ENCODE measurements at regions not wholly inside any gene's neighbourhood (a gene's known extent, or its start where the extent isn't known, plus 50 kb on each side); places are given as distances from the start of the nearest gene placed in this dataset.
"Not testable (repeated sequence)": the region's sequence is repeated elsewhere in the genome, so short reads cannot be mapped to it uniquely, and the experiment has no call there.

GRCh38 chr5:113713051-113713450 lies 199.6 kb downstream of the YTHDC2 start:
- ATAC-seq: no peak
- intact Hi-C loops (cut with micrococcal nuclease): no loop called here

DNA sequence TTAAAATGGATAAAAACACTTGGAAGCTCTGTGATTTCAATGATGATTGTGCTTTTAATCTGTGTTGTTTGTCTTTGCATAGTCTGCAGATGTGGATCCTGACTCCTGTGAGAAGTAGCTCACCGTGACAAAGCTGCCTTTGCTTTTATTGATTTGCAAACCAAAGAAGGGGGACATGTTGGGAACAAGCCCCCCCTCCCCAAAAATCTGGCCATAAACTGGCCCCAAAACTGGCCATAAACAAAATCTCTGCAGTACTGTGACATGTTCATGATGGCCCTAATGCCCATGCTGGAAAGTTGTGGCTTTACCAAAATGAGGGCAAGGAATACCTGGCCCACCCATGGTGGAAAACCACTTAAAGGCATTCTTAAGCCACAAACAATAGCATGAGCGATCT lies 202.4 kb downstream of the YTHDC2 start:
- intact Hi-C loops (cut with micrococcal nuclease); DNase-seq; ATAC-seq: not testable (repeated sequence)

More at GRCh38 chr5:113713051-113713450, 199.6 kb downstream of the YTHDC2 start:
- no peak for DNase-seq

DNA sequence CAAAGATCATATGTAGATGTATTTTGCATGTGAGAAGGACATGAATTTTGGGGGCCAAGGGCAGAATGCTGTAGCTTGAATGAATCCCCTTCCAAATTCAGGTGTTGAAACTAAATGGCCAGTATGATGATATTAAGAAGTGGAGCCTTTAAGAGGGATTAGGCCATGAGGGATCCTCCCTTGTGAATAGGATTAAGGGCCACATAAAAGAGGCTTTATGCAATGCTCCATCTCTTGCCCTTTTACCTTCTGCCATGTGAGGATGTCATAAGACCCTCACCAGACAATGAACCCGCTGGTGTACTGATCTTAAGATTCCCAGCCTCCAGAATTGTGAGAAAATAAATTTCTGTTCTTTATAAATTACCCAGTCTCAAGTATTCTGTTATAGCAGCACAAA lies 206.1 kb downstream of the YTHDC2 start:
- intact Hi-C loops (cut with micrococcal nuclease): no loop called here
- DNase-seq (no peak), ATAC-seq (no peak)

GRCh38 chr5:113721171-113721570 lies 207.7 kb downstream of the YTHDC2 start:
- intact Hi-C loops (cut with micrococcal nuclease): no loop called here
- ATAC-seq (no peak), DNase-seq (no peak)

GRCh38 chr5:113723021-113723420 lies 209.5 kb downstream of the YTHDC2 start:
- ATAC-seq: no peak
- intact Hi-C loops (cut with micrococcal nuclease): no loop called here
- DNase-seq: no peak

- ATAC-seq: no peak
These were observed 222.3 kb downstream of the YTHDC2 start for GRCh38 chr5:113735751-113736150.

DNA sequence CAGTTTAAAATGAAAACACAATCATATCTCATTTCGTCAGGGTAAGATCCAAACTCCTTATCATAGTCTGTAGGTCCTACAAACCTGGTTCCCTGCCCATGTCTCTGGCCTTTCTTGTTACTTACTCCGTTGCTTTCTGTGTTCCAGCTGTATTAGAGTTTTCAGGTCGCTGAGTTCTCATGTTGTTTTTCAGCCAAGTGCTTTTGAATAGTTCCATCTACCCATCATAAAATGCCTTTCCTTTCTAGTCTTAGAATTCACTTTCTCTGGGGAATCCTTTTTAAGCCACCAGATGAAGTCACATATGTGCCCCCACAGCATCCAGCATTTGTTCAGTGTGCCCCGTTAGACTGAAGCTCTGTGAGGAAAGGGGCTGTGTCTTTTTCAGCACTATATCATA lies 228.7 kb downstream of the YTHDC2 start:
- ATAC-seq (no peak), DNase-seq (no peak)
- intact Hi-C loops (cut with micrococcal nuclease): no loop called here

More at GRCh38 chr5:113735751-113736150, 222.3 kb downstream of the YTHDC2 start:
- DNase-seq: no peak
- intact Hi-C loops (cut with micrococcal nuclease): no loop called here

GRCh38 chr5:113742639-113743038 lies 229.1 kb downstream of the YTHDC2 start:
- intact Hi-C loops (cut with micrococcal nuclease): no loop called here
- DNase-seq: no peak
- no peak for ATAC-seq

GRCh38 chr5:113748403-113748802 lies 234.9 kb downstream of the YTHDC2 start:
- no peak for DNase-seq
- intact Hi-C loops (cut with micrococcal nuclease): no loop called here
- ATAC-seq: no peak

DNA sequence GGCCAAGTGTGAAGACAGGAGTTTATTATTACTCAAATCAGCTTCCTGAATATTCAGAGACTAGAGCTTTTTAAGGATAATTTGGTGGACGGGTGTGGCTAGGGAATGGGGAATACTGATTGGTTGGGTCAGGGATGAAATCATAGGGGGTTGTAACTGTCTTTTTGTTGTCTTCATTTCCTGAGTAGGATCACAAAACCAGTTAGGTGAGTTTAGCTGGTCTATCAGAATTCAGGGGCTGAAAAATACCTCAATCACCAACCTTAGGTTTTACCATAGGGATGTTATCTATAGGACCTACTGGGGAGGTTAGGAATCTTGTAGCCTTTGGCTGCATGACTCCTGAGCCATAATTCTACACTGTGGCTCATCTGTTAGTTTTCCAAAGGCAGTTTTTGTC lies 235.8 kb downstream of the YTHDC2 start:
- DNase-seq: no peak
- intact Hi-C loops (cut with micrococcal nuclease): no loop called here
- no peak for ATAC-seq

DNA sequence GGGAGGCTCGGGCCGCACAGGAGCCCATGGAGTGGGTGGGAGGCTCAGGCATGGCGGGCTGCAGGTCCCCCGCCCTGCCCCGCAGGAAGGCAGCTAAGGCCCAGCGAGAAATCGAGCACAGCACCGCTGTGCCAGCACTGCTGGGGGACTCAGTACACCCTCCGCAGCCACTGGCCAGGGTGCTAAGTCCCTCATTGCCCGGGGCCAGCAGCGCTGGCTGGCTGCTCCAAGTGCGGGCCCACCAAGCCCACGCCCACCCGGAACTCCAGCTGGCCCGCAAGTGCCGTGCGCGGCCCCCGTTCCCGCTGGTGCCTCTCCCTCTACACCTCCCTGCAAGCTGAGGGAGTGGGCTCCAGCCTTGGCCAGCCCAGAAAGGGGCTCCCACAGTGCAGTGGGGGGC lies 239.7 kb downstream of the YTHDC2 start:
- DNase-seq; intact Hi-C loops (cut with micrococcal nuclease); ATAC-seq: not testable (repeated sequence)

- intact Hi-C loops (cut with micrococcal nuclease): no loop called here
- no peak for DNase-seq
- ATAC-seq: no peak
These were observed 242.0 kb downstream of the YTHDC2 start for GRCh38 chr5:113755516-113755915.

GRCh38 chr5:113757508-113757907 lies 244.0 kb downstream of the YTHDC2 start:
- ATAC-seq (no peak), DNase-seq (no peak)
- intact Hi-C loops (cut with micrococcal nuclease): no loop called here

- DNase-seq (no peak), ATAC-seq (no peak)
- intact Hi-C loops (cut with micrococcal nuclease): no loop called here
These were observed 246.0 kb downstream of the YTHDC2 start for GRCh38 chr5:113759505-113759904.

DNA sequence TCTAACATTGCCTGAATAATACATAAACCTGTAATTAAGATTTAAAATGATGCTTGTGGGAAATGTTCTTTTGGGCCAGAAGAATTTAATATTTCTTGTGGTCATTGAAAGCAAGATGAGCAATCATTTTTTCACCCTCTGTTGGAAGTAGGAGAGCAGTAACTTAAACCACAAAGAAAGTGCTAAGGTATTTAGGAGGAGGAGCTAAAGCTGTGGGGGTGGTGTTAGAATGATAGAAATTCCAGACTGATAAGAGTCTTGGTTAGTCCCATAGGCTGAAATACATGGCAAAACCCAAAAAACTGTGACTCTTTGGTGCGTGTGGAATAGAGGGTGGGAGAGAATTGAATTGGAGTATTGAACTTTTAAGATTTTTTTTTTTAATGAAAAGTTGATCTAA lies 247.0 kb downstream of the YTHDC2 start:
- DNase-seq: no peak
- no peak for ATAC-seq
- intact Hi-C loops (cut with micrococcal nuclease): no loop called here

DNA sequence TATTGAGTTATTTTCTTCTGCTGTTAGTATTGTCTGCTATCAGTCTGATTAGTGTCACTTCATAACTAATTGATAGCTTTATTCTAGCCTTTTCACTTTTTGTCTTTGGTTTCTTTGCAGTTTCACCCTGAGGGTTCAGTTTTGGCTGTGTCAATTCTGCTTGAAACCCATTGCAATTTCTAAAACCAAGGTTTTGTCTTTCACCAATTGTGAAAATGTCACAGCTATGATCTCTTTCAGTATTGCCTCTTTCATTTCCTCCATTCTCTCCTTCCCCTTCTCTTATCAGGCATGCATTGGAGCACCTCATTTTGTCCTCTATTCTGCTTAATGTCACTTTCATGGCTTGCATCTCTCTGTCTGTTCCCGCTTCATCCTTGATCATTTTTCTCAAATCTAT lies 248.1 kb downstream of the YTHDC2 start:
- intact Hi-C loops (cut with micrococcal nuclease): no loop called here
- no peak for ATAC-seq
- no peak for DNase-seq

GRCh38 chr5:113764382-113764781 lies 250.9 kb downstream of the YTHDC2 start:
- ATAC-seq: no peak
- intact Hi-C loops (cut with micrococcal nuclease): no loop called here
- DNase-seq: no peak

GRCh38 chr5:113766827-113767226 lies 253.3 kb downstream of the YTHDC2 start:
- DNase-seq; ATAC-seq; intact Hi-C loops (cut with micrococcal nuclease): not testable (repeated sequence)

DNA sequence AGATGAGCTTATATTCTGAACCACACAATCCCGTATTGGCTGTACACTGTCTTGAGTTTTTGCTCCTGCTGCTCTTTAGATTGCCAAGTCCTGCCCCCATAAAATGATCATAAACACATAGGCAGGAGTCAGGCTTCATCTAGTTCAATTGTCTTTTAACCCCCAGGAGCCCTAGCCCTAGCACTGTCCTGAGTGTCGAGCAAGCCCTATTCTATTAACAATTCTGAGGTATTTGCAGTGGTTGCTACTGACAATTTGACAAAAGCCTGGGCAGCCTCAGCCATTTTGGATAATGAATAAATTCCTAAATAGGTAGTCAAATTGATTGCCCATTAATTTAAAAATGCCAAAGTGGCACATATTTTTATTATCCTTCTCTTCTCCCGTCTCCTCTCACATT lies 257.2 kb downstream of the YTHDC2 start:
- intact Hi-C loops (cut with micrococcal nuclease): no loop called here

DNA sequence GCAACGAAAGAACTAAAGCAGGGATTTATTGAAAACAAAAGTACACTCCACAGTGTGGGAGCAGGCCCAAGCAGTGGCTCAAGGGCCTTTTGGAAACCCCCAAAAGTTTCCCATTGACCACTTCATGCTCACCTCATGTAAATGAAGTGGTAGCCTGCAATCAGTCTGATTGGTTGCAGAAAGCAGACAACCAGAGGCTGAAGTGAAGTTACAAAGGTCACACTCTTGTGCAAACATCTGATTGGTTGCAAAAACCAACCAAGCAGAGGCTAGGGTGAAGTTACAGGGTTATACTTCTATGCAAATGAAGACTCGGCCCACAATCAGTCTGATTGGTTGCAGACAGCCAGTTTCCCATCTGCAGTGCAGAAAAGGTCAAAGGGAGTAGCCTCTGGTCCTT lies 258.0 kb downstream of the YTHDC2 start:
- DNase-seq (no peak), ATAC-seq (no peak)
- intact Hi-C loops (cut with micrococcal nuclease): no loop called here

More for the DNA sequence above, 257.2 kb downstream of the YTHDC2 start:
- no peak for DNase-seq
- no peak for ATAC-seq

DNA sequence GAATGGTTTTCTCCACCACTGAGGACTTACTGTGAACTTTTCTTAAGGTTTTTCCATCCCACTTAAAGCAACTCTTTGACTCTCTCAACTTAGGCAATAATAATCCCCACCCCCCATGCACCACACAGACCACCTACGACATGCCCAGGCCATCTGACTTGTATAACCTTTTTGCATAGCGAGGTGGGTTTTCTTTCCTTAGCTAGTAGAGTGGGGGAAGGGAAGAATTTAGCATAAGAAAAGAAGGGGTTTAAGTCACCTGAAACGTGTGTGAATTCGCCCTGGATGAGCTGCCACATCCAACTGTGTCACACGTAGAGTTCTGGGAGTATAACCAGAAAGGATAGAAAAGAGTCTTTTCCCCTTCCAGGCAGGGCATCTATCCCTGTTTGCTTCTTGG lies 262.7 kb downstream of the YTHDC2 start:
- intact Hi-C loops (cut with micrococcal nuclease): no loop called here
- DNase-seq (no peak), ATAC-seq (no peak)
